Umbilical cord (tissue), 1 donor: ENCODE measurements at regions not wholly inside any gene's neighbourhood (a gene's known extent, or its start where the extent isn't known, plus 50 kb on each side); places are given as distances from the start of the nearest gene placed in this dataset.

Source experiments
- DNase-seq: peaks from one replicate; pipeline ENCODE4 v3.0.0-alpha.2; 2015; ENCODE audit warnings: low spot score

GRCh38 chr21:28538987-28539622 lies 453.6 kb downstream of the LTN1 start:
- no peak for DNase-seq

GRCh38 chr21:28537371-28538079 lies 455.2 kb downstream of the LTN1 start:
- DNase-seq = no peak

DNA sequence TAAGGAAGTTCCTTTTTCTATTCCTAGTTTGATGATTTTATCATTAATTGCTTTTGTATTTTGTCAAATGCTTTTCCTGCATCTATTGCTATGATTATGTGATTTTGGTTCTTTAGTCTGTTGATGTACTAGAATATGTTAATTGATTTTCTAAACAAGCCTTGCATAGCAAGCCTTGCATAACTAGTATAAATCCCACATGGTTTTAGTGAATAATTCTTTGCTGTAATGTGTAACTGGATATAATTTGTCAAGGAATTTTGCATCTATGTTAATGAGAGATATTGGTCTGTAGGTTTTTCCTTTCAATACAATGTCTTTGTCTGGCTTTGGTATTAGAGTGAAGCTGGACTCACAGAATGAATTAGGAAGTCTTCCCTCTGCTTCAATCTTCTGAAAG lies 460.2 kb downstream of the LTN1 start:
- DNase-seq = no peak

- DNase-seq = no peak
Observed at GRCh38 chr21:28523367-28523766, 469.3 kb downstream of the LTN1 start.

GRCh38 chr21:28522014-28522799 lies 470.5 kb downstream of the LTN1 start:
- peak; percentile 52 for DNase-seq

GRCh38 chr21:28518630-28519029 lies 474.0 kb downstream of the LTN1 start:
- no peak for DNase-seq

DNA sequence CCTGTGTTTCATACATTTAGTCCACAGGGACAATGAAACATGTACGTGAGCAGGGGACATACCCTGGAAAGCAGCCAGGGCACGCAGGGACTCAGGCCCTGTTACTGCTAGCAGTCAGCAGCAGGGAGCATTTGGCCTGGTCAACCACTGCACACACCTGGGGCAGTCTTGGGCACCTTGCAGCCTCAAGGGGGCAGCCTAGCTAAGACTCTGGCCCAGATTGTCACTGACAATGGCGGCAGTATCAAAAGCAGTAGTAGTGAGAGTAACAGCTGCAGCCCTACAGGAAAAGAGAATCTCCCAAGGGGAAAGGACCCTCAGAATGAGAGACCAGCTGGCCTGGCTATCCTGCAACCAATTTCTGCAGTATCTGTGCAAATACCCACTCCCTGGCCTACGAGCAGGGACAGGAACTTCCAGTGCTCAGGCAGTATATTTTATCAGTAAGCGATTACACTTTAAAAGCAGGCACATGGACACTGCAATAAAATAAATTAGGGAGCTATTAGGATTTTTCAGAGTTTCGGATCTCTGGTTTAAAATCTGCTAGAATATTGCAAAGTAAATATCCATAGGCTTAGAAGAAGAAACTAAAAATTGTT lies 475.6 kb downstream of the LTN1 start:
- peak; percentile 20 for DNase-seq

GRCh38 chr21:28516021-28516420 lies 476.7 kb downstream of the LTN1 start:
- no peak for DNase-seq

- no peak for DNase-seq
Observed at GRCh38 chr21:28513428-28513827, 479.2 kb downstream of the LTN1 start.

GRCh38 chr21:28509031-28509430 lies 483.6 kb downstream of the LTN1 start:
- peak; percentile 30 for DNase-seq

GRCh38 chr21:28508126-28508525 lies 484.6 kb downstream of the LTN1 start:
- no peak for DNase-seq

- no peak for DNase-seq
Observed at GRCh38 chr21:28496517-28496916, 496.2 kb downstream of the LTN1 start.

DNA sequence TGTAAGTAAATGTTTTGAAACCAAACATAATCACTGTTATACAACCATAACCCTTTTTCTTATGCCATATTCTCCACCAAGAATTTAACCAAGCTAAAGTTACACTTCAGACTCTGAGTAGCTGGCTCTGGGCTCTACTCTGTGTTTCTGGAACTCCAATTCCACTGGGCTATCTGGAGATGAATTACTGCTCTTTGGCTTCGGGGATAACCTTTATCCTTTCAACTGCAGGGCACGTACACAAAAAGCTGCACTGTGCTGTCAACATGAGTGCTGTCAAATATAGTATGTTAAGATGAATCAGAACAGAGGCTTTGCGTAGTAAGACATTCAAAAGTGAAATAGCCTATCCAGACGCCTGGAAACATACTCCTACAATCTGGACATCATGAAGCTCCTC lies 500.6 kb downstream of the LTN1 start:
- no peak for DNase-seq

GRCh38 chr21:28489821-28490350 lies 502.8 kb downstream of the LTN1 start:
- DNase-seq = no peak

GRCh38 chr21:28489162-28489561 lies 503.5 kb downstream of the LTN1 start:
- DNase-seq = no peak

DNA sequence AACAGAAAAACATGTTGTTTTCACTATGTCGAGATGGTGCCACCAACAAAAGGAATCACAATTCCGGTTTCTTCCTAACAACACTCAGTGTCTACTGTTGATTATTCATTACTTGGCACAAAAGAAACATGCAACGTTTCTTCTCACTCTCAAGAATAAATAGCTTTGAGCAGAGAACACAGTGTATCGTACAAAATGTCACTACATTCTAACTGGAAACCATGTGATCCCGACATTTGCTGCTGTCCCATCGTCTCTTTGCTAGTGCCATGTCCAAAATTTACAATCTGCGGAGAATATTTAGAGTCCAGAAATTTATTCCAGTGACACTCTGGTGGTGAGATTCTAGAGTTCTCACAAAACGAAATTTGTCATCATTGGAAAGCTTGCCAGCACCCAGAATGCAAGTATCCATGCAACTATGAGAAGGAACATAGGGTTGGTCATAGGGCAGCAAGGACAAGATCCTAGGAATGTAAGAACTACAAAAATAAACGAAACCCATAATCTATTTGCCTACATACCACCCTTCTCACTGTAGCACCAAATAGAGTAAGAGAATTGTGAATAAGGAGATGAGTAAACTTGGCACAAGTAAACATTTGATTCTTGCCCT lies 505.1 kb downstream of the LTN1 start:
- DNase-seq = no peak

DNA sequence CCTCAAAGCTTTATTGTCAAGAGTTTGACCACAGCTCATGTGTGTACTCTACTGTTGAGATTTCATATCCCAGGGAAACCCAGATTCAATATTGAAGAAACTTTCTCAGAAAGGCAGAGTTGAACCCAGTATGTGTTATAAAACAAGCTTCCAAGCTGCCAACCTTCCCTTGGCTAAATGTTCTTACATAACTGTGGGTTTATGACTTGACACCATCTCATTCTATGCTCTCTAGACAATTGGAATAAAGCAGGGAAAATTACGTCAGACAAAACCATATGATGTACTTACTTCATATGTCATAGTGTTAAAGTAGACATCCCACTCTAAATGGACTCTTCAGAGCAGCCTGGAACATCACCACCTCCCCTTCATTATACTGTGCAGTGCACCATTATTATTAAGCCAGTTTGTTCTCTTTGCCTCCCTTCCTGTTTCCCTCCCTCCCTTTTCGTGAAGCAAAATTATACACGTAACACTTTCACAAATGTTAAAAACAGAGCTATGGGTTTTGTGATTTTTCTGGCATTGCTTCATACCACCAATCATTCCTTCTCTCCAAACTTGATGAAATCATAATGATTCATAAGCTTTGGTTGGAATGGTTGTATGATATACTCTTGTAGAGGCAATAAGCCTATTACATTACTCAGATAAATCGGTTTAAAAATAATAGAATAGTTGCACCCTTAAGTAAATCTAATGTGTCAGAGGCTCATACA lies 507.2 kb downstream of the LTN1 start:
- DNase-seq = no peak

DNA sequence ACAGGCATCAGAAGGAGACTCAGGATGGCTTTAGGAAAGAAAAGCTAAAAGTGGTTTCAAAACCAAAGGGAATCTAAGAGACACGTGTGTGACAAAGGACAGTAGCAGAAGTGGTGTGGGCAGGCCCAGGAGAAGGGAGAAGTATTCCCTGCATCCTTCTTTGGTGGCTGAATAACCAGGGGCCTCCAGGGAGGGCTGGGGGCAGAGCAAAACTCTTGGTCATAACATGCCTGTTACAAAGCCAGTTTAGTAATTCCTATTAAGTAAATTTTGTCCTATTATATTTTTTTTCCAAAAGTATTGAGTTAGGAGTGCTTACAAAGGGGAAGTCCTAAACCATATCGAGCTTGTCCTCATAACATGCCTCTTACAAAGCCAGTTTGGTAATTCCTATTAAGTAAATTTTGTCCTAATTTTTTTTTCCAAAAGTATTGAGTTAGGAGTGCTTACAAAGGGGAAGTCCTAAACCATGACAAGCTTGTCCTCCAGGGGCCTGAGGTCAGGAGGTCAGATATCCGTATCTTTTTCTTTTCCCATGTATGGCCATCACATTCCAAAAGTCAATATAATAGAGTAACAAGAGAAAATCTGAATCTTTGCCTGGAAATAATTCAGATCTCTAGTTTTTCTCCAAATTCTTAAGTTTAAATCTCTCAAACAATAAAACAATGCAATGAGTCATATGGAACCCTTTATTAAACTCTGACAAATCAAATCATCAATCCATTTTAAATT lies 509.2 kb downstream of the LTN1 start:
- no peak for DNase-seq

DNA sequence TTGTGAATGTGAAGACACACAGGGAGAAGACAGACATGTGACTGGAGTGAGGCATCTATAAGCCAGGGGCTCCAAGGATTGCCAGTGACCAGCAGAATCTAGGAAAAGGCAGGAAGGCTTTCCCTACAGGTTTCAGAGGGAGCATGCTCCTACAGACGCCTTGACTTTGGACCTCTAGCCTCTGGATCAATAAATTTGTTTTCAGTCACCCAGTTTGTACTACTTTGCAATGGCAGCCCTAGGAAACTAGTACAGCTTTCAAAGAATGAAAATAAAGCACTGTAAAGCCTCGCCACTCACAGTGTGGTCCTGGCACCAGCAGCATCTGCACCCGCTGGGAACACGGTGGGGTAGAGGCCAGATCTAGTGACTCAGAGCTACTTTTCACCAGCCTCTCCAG lies 510.0 kb downstream of the LTN1 start:
- DNase-seq = no peak

- DNase-seq = no peak
Observed at GRCh38 chr21:28480470-28480869, 512.2 kb downstream of the LTN1 start.
